ENCODE measurements at regions not wholly inside any gene's neighbourhood (a gene's known extent, or its start where the extent isn't known, plus 50 kb on each side); places are given as distances from the start of the nearest gene placed in this dataset.
A peak's percentile ranks its signal among the peaks of the same experiment; 100 is the strongest.
"Not testable (repeated sequence)": the region's sequence is repeated elsewhere in the genome, so short reads cannot be mapped to it uniquely, and the experiment has no call there.

DNA sequence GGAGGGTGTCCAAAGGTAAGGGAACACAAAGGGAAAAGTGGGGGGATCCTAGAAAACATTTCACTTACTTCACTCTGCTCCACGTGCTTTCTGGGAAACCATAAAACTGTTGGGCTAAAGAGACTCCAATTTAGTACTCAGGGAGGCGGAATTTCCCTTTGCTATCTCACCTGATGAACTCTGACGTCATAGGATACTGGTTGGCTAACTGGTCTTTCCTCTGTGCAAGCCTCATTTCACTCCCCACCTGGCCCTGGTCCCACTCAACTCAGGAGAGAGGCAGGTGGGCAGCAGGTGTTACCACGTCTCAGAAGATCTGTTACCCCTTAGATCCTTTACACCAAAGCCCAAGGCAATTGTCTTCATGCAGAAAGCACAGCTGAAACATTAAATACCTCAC, 51.8 kb upstream of the PMAIP1 start:
- no peak for DNase-seq

DNA sequence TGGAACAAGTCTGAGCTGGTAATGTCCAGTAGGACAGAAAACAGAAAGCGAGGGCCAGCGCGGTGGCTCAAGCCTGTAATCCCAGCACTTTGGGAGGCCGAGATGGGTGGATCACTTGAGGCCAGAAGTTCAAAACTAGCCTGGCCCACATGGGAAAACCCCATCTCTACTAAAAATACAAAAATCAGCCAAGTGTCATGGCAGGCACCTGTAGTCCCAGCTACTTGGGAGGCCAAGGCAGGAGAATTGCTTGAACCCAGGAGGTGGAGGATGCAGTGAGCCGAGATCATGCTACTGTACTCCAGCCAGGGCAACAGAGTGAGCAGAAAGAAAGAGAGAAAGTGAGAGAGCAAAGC, 52.3 kb upstream of the PMAIP1 start:
- DNase-seq: not testable (repeated sequence)

DNA sequence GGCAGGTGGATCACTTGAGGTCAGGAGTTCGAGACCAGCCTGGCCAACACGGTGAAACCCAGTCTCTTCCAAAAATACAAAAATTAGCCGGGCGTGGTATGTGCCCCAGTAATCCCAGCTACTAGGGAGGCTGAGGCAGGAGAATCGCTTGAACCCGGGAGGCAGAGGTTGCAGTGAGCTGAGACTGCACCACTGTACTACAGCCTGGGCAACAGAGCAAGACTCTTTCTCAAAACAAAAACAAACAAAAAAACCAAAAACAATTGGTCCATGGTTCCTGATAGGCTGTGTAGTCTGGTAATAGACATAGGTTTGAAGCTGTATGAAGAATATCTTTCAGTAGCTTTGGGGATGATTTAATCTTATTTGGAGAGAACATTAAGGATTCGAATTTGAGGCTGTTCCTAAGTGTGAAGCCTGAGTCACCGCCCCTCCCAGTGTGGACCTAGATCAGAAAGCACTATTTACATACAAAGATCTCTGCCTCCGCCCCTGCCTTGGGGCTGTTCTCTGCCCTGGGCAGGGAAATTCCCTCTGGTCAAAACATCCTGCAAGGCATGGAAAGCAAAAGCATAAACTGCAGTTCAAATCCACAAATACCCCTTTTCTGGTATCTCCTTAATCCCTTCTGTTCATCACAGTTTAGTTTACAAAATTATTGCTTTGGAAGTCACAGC, 52.8 kb upstream of the PMAIP1 start:
- DNase-seq: no peak

DNA sequence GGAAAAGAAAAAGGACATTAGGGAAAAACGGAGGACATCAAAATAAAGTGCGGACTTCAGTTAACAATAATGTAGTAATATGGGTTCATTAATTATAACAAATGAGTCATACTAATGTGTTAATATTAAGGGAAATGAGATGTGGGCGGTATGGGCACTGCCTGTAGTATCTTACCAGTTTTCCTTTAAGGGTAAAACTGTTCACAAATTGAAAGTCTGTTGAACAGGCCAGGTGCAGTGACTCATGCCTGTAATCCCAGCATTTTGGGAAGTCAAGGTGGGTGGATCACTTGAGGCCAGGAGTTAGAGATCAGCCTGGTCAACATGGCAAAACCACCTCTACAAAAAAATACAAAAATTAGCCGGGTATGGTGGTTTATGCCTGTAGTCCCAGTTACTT, 56.8 kb upstream of the PMAIP1 start:
- DNase-seq: no peak

DNA sequence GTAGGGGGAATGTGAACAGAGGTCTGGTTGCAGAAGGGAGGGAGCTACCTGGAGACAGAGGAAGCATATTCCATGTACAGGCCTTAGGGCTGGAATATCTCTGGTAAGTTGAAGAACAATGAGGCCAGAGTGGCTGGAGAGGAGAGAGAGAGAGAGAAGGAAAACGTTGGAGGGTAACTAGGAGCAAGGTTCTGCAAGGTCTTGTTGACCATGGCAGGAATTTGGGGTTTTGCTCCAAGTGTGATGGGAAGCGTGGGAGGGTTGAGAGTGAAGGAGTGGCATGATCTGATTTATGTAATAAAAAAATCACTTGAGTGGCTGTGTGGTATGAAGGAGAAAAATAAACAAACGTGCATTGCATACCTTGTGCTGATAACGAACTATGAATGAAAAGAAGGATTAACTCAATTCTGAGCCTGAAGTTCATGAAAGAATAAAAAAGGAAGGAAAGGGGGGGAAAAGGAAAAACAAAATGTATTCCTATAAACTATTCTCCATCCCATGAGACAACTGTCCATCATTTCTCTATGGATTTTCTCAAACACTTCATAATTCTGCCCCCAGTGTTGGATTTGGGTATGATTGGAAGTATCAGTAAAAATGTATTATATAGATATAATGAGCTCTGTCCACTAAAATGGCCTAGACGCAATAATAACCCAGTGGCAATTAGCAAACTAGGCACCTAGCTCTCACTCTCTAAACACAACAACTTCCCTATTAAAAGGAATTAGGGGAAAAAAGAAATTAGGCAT, 59.7 kb upstream of the PMAIP1 start:
- no peak for DNase-seq

DNA sequence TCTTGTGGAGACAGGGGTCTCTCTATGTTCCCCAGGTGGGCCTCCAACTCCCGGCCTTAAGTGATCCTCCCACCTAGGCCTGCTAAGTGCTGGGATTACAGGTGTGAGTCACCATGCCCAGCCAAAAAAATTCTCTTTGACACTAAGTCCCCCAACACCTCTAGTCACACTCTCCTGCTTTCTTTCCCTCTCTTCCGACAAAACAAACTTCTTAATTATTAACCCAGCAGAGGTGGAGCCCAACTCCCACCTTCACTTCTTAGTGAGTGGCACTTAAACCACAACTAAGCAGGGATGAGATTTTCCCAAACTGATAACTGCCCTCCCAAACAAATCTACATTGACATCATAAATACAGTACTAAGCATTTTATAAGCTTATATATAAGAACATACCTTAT, 60.5 kb upstream of the PMAIP1 start:
- no peak for DNase-seq

DNA sequence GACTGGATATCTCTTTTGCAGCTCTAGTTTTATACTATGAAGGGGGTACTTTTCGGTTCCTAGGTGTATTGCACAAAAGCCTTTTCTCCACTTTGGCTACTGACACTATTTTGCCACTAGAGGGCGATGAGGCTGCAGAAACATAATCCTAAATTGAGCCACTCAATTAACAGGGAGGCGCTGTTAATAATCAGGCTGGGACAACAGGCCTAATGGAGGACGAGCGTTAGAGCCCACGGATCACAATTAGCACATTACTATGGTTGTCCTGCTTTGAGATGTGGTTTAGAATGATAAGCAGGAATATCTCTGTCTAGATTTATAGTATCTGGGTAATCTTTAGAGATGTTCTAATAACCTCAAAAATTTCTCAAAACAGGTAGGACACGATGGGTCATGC, 62.2 kb upstream of the PMAIP1 start:
- DNase-seq: peak; percentile 32

DNA sequence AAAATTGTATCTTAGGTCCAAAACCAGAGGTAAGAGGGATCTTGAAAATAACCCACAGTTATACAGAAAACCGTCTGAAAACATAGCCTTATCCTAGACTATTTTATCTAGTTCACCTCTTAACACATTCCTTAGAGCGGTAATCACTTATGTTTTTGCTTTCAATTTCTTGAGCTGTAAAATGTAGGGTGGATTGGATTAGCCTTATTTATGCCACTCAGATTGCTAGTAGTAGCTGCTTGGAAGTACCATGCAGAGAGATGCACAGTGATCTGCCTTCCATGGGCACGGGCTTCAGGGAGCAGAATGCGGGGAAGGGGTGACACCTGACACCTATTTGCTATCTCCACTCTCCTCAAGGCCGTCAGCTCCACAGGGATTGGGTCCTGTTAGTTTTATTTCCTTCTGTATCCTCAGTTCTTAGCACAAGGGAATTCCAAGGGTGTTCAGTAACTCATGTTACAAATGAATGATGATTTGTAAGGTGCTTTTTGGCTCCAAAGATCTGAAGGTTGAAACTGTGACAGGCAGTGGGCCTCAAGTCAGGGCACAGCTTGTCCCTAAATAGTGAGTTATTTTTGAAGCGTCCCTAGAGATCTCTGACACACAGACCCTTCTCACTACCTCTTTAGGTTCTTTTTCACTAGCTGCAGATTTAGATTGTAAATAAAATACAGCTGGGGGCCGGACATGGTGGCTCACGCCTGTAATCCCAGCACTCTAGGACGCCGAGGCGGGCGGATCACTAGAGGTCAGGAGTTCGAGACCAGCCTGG, 64.0 kb upstream of the PMAIP1 start:
- DNase-seq: no peak

DNA sequence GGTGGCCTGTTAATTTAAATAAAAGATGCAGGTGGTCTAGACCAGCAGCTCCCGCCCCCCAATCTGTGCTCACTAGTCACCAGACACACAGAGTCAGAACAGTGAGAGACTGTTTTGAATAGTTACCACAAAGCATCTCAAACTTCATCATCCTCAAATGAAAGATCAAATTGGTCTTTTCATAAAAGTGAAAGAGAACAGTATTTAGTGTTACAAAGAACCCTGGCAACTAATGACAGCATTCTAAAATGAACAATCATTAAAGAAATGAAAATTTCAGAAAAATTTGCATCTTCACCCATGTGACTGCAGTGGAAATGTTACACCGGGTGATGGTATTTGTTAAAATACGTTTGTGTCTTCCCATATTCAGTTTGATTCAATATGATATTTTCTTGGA, 65.5 kb upstream of the PMAIP1 start:
- DNase-seq: no peak

DNA sequence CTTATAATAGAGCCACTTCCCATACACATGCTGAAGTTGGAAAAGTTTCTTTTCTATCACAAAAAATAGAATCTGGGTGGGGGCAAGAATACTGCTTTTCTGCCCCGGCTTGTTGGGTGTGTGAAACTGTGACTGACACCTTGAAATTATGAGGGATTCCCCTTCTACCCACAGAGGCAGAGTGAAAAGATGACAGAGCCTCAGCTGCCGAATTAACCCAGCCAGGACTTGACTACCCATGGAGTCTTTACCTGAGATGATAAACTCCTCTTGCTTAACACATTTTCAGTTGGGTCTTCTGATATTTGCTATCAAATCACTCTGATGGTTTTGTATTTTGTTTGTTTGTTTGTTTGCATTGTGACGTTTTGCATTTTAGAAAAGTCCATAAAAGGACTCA, 66.0 kb upstream of the PMAIP1 start:
- DNase-seq: no peak

DNA sequence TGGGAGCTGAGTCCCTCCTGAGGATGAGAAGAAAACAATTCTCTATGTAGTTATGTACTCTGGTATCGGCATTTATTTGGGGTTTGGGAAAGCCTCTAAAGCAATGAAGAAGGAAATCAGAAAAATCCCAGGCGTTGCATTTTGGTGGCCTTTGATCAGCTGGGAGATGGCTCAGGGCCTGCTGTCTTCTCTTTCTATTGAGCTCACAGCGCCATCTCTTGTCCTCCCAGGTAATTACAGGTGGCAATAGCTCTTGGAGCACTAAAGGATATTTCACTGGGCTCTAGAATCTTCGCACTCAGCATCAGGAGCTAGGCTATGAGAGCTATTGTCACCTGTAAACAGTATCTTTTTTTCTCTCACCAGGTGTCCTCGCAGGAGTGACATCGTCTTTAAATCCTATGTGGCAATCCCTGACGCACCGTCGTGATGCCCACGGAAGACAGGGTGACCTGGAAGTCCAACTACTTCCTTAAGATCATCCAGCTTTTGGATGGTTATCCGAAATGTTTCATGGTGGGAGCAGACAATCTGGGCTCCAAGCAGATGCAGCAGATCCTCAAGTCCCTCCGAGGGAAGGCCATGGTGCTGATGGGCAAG, 76.1 kb upstream of the PMAIP1 start:
- peak; percentile 82 for DNase-seq

DNA sequence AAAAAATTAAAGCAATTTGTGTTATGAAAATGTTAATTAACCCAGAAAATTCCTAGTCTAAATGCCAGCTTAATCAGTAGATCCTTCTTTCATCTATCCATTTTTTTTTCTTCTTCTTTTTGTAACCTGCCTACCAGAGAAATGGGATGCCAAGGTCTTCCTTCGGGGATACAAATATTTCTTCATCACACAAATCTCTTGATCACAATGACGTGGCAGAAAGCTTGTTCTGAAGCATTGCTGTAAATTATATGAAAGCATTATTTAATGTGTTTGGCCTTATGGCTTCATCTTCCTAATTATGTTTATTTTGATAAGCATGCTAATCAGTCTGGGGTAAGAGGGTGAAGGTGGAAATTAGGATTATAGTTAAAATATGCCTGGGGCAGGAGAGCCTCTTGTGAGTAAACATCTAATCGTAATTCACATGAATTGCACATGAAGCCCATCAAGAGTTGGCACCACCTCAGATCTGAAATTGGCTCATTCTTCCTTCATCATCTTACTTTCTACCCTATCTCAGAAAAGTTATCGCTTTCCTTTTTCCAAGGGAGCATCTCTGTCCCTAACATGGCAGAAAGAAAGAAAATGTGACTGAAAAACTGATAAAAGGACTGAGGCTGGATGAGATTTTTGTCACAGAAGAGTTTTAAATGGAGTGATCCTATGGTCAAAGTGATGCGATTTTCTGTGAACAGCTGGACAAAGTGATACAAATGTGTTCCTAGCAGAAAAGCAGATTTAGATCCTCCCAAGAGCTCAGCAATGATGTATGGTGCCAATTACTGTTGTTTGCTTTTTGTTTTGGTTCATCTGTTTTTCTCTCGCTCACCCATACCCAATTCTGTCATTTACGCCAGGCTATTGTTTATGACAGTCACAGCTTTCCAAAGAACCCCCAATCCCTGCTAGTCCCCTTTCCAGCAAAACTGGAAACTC, 76.9 kb upstream of the PMAIP1 start:
- no peak for DNase-seq

DNA sequence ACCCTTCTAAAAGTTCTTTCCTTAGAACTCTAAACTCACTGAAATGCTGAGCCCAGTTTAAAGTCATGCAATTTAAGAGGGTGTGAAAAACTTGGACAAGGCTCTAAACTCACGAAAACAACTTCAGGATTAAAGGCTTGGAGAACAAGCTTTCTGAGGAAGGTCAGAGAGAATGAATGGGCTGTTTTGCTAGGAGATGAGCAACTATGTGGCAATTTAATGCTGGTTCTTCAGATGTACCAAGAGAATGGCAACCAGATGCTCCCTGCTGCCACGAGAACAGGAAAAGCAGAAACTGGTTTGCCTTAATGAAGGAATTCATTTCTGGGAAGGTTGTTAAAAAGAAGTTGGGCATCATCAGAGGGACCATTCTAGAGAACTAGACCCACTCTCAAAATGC, 77.8 kb upstream of the PMAIP1 start:
- no peak for DNase-seq

DNA sequence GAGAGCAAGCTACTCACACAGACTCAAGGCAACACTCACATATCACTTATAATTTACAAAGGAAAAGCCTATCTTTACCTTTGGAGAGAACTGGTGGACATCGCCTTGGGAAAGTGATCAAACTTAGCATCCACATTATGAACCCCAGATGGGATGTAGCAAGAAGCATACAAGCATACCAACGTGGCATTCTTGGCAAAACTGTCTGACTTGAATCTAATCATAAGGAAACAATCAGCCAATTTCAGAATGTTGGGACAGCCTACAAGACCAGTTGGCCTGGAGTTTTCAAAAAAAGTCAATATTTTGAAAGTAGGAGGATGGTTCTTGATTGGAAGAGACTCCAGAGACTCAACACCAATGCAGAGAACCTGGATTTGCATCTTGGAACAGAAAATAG, 79.1 kb upstream of the PMAIP1 start:
- DNase-seq: no peak

DNA sequence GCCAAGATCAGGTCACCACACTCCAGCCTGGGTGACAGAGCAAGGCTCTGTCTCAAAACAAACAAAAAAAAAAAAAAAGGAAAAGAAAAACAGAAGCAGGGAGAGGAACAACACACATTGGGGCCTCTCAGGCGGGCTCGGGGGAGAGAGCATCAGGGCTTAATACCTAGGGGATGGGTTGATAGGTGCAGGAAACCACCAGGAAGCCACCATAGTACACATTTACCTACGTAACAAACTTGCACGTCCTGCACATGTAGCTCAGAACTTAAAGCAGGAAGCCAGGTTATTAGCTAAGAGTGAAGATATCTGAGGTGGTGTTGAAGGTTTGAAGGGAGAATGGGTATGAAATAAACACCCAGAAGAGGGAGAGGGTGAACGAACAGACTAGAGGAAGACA, 81.0 kb upstream of the PMAIP1 start:
- no peak for DNase-seq

DNA sequence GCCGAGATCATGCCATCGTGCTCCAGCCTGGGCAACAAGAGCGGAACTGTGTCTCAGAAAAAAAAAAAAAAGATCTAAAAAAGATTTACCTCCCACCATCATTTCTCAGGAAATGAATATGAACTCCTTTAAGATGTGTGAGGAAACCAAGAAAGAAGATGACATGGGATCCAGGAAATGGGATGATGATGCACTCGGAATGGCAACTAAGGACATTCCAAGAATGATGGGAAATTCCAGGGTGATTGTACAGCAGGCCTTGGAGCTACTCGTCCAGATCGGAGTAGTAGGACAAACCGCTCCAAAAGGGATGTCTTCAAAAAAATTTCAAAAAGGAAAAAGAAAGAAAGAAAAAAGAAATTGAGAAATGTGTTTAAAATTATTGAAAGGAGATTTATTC, 84.9 kb upstream of the PMAIP1 start:
- DNase-seq: no peak

DNA sequence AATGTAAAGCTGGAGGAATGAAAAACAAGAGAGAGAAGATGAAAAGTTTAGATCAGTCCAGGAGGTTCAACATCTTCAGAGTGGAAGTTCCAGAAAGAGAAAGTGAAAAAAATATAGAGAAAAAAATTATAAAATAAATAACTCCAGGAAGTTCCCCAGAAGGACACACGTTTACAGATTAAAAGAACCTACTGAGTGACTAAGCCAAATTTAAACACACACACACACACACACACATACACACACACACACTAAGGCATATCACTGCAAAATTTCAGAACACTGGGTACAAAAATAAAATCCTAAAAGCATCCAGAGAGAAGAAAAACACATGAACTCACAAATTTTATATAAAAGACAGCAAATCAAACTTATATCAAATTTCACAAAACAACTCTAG, 85.9 kb upstream of the PMAIP1 start:
- no peak for DNase-seq

DNA sequence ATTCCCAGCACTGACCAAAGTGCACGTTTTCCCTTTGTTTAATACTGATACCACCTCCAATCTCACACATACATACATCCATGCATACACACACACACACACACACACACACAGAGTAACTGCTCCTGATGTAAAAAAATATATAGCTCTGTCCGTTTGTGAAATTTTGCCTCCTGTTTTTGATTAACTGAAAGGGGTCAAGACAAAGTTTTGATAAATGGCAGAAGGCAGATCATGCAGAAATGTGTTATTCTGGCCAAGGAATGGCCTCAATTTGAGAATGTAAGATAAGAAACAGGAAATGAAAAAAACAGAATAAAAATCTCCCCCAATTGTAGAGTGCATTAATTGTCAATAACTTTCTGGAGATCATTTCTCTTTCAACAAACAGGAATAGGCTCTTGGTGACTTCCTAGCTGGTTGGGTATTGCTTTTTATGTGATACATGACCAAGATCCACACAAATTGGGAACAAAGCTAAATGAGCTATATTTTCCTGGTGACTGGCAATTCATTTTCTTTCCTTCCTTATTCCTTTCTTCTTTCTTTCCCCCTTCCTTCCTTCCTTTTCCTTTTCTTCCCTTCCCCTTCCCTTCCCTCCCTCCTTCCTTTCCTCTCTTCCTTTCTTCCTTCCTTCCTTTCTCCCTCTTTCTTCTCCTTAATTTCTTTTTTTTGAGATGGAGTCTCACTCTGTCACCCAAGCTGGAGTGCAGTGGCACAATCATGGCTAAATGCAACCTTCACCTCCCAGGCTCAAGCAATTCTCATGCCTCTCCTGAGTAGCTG, 88.9 kb upstream of the PMAIP1 start:
- no peak for DNase-seq

DNA sequence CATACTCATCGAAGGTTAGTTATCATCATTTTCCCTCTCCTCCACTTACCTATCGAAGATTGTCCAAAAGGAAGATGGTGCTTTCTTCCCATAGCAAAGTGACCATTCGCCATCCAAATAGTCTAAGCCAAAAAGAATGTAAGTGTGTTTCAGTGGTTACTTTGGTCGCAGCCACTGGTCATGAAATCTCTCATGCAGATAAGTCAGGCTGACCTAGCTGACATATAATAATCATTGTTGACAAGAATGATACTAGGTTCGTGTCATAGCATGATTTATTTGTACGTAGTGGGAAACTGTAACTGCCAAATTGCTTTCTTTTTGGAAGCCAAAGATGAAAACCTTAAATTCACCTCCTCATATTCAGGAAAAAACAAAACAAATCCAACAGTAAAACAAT, 89.6 kb upstream of the PMAIP1 start:
- DNase-seq: no peak

DNA sequence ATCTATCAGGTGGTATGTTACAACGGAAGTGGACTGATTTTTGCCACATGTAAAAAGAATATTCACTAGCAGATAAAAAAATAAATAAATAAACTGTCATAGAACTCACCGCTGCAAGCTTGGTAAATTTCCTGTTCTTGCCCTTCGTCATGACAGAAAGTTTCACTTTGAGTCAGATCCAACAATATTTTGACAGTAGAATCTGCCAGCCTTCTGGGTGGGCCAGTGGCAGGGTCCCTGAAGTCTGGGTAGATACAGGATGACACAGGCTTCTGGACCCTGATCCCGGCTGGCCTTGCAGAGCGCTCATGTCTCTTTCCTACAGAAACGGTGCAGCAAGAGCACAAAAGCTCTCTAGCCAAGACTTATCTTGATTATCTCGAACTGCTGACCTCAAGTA, 97.8 kb upstream of the PMAIP1 start:
- no peak for DNase-seq

DNA sequence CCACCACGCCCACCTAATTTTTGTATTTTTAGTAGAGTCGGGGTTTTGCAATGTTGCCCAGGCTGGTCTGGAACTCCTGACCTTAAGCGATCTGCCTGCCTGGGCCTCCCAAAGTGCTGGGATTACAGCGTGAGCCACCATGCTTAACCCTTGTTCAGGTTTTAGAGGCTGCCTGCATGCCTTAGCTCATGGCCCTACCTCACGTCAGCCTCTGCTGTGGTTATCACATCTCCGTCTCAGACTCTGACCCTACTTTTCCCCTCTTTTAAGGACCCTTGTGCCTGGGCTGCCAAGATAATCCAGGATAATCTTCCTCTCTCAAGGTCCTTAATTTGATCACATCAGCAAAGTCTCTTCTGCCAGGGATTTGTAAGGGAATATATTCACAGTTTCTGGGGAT, 98.2 kb upstream of the PMAIP1 start:
- DNase-seq: no peak

DNA sequence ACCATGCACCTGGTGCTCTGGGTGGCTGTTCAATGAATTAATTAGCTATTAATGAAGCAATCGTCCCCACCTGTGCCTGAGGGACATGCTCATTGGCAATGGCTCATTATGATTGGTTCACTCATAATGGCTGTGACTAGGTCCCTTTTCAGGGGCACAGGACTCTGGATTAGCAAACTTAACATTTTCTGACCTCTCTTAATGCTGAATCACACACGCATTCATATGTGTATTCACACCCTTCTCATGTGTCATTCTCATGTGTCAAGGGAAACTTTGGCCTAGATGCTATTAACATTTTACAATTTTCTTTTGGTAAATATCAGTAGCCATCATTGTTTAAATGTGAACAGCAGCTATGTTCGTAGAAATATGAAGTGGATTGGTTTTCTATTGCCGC, 98.9 kb upstream of the PMAIP1 start:
- DNase-seq: no peak

All from NCI-H2227 treated with DMSO at 0.1 percent for 48 hours (cell line).